ENCODE measurements at regions not wholly inside any gene's neighbourhood (a gene's known extent, or its start where the extent isn't known, plus 50 kb on each side); places are given as distances from the start of the nearest gene placed in this dataset.

- H3K36me3 ChIP-seq (ENCODE audit: control insufficient read depth in 4 of 4, insufficient read depth in 3 of 4, low read depth in 1 of 4, low read length in 3 of 4) = no peaks in the 10 kb centered on the region
- H3K4me1 ChIP-seq (ENCODE audit: control insufficient read depth in 4 of 4, insufficient read depth in 4 of 4, low read length in 3 of 4) = no peaks in the 10 kb centered on the region
- peak; percentile 3 for DNase-seq (ENCODE audit: low spot score)
- peaks cover 0 to 4% (median 2%) of the 10 kb centered on the region in 4 donors for H3K27me3 ChIP-seq (ENCODE audit: control insufficient read depth in 4 of 4, insufficient read depth in 4 of 4, low read length in 3 of 4)
- 54% methylated on average over 2 of the region's 2 CpGs for WGBS
- no peak for TF ChIP-seq FOXA1 (IDR thresholded peaks at IDR 0.05)
- no peak for TF ChIP-seq CTCF (IDR thresholded peaks at IDR 0.05; ENCODE audit: low read depth, low read length, missing input control)
- TF ChIP-seq RAD21 (IDR thresholded peaks at IDR 0.05) = no peak
- no peak for TF ChIP-seq YY1 (IDR thresholded peaks at IDR 0.05)
- peaks cover 0 to 5% (median 2%) of the 10 kb centered on the region in 4 donors for H3K9me3 ChIP-seq (ENCODE audit: control insufficient read depth in 4 of 4, low read length in 3 of 4)
- H3K9ac ChIP-seq (ENCODE audit: low read depth in 1 of 2, low read length in 2 of 2) = no peak overlapping the region
- no peak overlapping the region for H3K4me3 ChIP-seq (ENCODE audit: low read depth in 1 of 3, low read length in 3 of 3)
- H3K27ac ChIP-seq (ENCODE audit: low read depth in 1 of 2, low read length in 2 of 2) = no peak overlapping the region
Observed at GRCh38 chr1:34361781-34362357, 185.2 kb downstream of the C1orf94 start.

- DNase-seq (ENCODE audit: low spot score) = peak; percentile 12
- WGBS = 73% methylated on average over 4 of the region's 4 CpGs
- no peak for TF ChIP-seq MAX (IDR thresholded peaks at IDR 0.05)
Observed at GRCh38 chr1:34362949-34363348, 186.2 kb downstream of the C1orf94 start.

GRCh38 chr1:34363447-34363846, 186.7 kb downstream of the C1orf94 start:
- no peak overlapping the region for H3K27ac ChIP-seq (ENCODE audit: low read depth in 1 of 2, low read length in 2 of 2)

More at GRCh38 chr1:34362949-34363348, 186.2 kb downstream of the C1orf94 start:
- peaks cover 0 to 3% (median 0%) of the 10 kb centered on the region in 4 donors for H3K27me3 ChIP-seq (ENCODE audit: control insufficient read depth in 4 of 4, insufficient read depth in 4 of 4, low read length in 3 of 4)
- no peaks in the 10 kb centered on the region for H3K36me3 ChIP-seq (ENCODE audit: control insufficient read depth in 4 of 4, insufficient read depth in 3 of 4, low read depth in 1 of 4, low read length in 3 of 4)
- no peak overlapping the region for H3K9ac ChIP-seq (ENCODE audit: low read depth in 1 of 2, low read length in 2 of 2)
- no peaks in the 10 kb centered on the region for H3K4me1 ChIP-seq (ENCODE audit: control insufficient read depth in 4 of 4, insufficient read depth in 4 of 4, low read length in 3 of 4)
- no peak overlapping the region for H3K4me3 ChIP-seq (ENCODE audit: low read depth in 1 of 3, low read length in 3 of 3)
- no peak overlapping the region for H3K27ac ChIP-seq (ENCODE audit: low read depth in 1 of 2, low read length in 2 of 2)
- H3K9me3 ChIP-seq (ENCODE audit: control insufficient read depth in 4 of 4, low read length in 3 of 4) = peaks cover 0 to 5% (median 2%) of the 10 kb centered on the region in 4 donors

More at GRCh38 chr1:34363447-34363846, 186.7 kb downstream of the C1orf94 start:
- H3K4me1 ChIP-seq (ENCODE audit: control insufficient read depth in 4 of 4, insufficient read depth in 4 of 4, low read length in 3 of 4) = no peaks in the 10 kb centered on the region
- H3K9me3 ChIP-seq (ENCODE audit: control insufficient read depth in 4 of 4, low read length in 3 of 4) = peaks cover 0 to 5% (median 2%) of the 10 kb centered on the region in 4 donors
- H3K27me3 ChIP-seq (ENCODE audit: control insufficient read depth in 4 of 4, insufficient read depth in 4 of 4, low read length in 3 of 4) = no peaks in the 10 kb centered on the region
- no peak overlapping the region for H3K4me3 ChIP-seq (ENCODE audit: low read depth in 1 of 3, low read length in 3 of 3)
- H3K36me3 ChIP-seq (ENCODE audit: control insufficient read depth in 4 of 4, insufficient read depth in 3 of 4, low read depth in 1 of 4, low read length in 3 of 4) = no peaks in the 10 kb centered on the region
- no peak overlapping the region for H3K9ac ChIP-seq (ENCODE audit: low read depth in 1 of 2, low read length in 2 of 2)
- peak; percentile 1 for DNase-seq (ENCODE audit: low spot score)
- no peak for TF ChIP-seq HNF4G (IDR thresholded peaks at IDR 0.05)
- TF ChIP-seq RXRA (IDR thresholded peaks at IDR 0.05) = no peak
- no peak for TF ChIP-seq TAF1 (conservative IDR thresholded peaks at IDR 0.05)
- TF ChIP-seq RAD21 (IDR thresholded peaks at IDR 0.05) = no peak
- TF ChIP-seq EGR1 (IDR thresholded peaks at IDR 0.05; ENCODE audit: low read depth in 2 of 2) = no peak
- TF ChIP-seq REST (IDR thresholded peaks at IDR 0.05) = no peak
- no peak for TF ChIP-seq YY1 (IDR thresholded peaks at IDR 0.05)
- TF ChIP-seq FOXA2 (IDR thresholded peaks at IDR 0.05) = no peak
- TF ChIP-seq NR2F2 (IDR thresholded peaks at IDR 0.05) = no peak
- no peak for TF ChIP-seq JUND (IDR thresholded peaks at IDR 0.05)
- TF ChIP-seq FOXA1 (IDR thresholded peaks at IDR 0.05) = no peak

Measured in liver (tissue), 8 donors.